Stimulated activated CD4-positive, alpha-beta T cell treated with anti-CD3 and anti-CD28 coated beads, Interleukin-2, amount 100 ng/mL, for 4 hours (primary cell): ENCODE measurements at regions not wholly inside any gene's neighbourhood (a gene's known extent, or its start where the extent isn't known, plus 50 kb on each side); places are given as distances from the start of the nearest gene placed in this dataset.

Experiments
- DNase-seq: peaks from one replicate; pipeline ENCODE4 v3.0.0-alpha.2; 2020; ENCODE audit warnings: low read depth

DNA sequence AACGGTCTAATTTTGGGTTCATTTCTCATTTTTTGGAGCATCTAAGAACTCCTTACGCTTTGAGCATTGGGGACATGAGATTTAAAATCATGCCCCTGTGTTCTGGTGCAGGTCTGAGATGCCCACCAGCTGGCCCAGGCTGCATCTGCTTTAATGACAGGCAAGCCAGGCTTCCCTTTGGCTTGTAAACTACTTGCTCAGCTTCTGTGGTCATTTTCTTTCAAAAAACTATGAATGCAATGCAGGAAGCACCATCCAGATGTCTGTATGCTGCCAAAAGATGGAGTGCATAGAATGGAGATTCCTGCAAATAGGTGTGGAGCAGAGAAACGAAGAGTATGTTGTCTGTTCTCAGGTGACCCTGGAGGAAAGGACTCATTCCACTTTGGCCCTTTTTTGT, 399.9 kb upstream of the ADAMTSL1 start:
- no peak for DNase-seq

DNA sequence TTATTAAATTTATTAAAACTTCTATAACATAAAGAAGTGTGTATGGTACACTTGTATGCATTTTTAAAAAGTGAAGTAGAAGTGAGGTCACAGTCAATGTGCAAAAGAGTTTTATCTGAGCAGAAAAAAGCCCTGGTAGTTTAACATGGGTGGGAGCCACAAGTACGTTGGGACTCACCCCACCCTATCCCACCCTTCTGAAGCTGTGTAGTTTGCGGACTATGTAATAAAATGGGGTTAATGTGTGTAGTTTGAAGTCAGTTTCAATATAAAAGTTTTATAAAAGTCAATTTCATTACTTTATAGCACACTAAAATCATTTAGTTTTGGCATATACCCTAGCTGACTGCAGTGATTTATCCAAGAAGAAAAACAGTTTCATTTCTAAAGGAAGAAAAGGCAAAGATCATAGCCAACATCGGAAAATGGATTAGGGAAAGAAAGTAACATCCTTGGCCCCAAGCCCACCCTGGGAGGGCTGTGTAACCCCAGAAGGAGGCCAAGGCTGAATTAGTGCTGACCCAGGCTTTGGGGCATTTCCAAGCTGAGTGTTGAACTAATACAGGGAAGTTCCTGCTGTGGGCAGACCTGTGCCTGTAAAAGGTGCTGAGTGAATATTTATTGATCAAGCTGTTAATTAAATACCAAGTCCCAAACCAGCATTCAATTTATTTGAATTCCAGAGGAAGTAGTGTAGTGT, 398.6 kb upstream of the ADAMTSL1 start:
- no peak for DNase-seq

GRCh38 chr9:18077941-18078678, 395.8 kb upstream of the ADAMTSL1 start:
- no peak for DNase-seq

GRCh38 chr9:18092138-18092537, 381.8 kb upstream of the ADAMTSL1 start:
- DNase-seq = no peak

DNA sequence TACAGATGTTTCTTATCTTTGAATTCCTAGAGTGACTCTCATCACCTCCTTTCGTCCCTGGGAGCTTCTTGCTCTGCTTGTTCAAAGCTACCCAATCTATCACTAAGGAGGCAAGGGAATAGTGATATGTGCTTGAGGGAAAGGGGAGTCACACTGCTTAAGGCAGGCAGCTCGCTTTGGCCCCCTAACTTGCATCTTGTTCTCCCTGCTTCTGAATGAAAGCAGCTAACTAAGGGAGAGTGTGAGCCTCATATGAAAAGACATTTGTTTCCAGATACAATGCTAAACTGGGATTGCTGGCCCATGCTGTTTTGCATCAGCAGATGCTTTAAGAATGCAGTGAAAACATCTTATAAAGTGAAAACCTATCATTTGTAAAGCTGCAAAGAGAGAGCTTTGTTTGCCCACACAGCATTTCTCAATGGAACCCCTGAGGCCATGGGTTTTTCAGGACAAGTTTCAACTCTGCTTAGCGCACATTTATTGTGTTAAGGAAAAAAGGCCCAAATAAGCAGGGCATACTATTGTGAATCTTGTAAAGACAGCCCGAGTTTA, 367.9 kb upstream of the ADAMTSL1 start:
- no peak for DNase-seq

GRCh38 chr9:18109675-18110074, 364.3 kb upstream of the ADAMTSL1 start:
- DNase-seq = no peak

GRCh38 chr9:18111146-18111545, 362.8 kb upstream of the ADAMTSL1 start:
- no peak for DNase-seq

DNA sequence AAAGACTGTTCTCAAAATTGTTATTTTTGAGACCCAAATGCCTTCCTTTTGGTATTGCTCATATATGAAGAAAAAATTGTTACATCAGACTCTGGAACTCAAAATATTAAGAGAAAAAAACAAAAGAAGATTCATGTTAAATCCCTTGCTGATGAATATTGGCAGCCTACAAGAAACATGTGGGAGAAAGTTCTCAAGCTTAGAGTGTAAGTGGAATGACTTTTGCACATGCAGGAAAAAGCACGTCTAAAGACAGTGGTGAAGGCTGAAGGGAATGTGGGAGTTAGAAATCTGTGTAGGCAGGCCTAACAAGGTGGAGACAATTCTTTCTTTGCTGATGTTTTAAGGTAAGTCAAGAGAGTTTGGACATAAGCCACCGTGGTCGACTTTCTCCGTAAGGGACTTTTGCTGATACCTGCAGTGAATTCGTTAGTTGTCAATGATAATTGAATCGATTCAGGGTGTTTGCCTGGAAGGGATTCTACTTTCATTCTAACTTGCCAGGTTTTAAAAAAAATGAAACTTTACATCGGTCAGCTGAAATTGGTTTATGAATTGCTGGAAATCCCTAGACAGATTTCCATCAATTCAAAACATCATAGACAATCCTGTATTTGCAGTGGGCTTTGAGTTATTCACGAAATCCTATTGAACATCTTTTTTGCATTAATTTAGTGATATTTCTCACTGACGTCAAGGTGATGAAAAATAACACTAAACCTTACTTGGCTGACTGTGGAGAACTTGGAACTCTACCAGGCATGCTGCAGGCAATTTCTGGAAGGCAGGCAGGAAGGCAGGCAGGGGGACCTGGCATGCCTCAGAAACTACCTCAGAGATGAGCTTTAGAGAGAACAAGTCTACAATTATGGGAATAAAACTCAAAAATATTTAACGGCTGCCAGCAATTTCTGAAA, 359.1 kb upstream of the ADAMTSL1 start:
- DNase-seq = no peak

DNA sequence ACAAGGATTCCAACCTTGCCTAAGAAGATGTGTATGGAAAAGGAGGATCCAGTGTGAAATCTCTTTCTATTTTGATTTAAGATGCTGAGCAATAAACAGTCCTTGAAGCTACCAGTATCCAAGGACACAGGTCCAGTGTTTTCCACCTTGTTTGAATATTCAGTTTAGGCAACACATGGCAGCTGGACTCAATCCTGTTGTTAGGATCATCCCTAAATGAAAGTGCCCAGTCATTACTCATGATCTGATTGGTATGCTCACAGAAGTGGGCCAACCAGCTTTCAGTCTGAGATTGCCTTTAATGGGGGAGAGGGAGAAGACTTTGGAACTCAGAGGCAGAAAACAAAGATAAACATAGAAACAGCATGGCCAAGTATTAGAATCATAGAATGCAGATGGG, 355.7 kb upstream of the ADAMTSL1 start:
- no peak for DNase-seq

- DNase-seq = no peak
Measured at GRCh38 chr9:18122171-18122570, 351.8 kb upstream of the ADAMTSL1 start.

DNA sequence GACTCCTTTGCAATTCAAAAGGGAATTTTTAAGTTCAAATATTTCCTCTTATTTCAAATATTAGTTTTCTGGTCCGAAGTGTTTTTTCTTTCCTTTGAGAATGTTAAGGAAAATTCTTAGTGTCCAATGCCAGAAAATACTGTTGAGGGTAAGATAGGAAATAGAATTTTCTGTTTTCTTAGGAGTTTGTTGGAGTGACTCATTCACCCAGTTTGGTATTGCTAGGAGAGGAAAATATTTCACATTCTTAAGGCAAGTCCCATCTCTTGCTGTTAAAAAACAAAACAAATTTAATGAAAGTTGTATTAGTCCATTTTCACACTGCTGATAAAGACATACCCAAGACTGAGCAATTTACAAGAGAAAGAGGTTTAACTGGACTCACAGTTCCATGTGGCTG, 349.2 kb upstream of the ADAMTSL1 start:
- no peak for DNase-seq

DNA sequence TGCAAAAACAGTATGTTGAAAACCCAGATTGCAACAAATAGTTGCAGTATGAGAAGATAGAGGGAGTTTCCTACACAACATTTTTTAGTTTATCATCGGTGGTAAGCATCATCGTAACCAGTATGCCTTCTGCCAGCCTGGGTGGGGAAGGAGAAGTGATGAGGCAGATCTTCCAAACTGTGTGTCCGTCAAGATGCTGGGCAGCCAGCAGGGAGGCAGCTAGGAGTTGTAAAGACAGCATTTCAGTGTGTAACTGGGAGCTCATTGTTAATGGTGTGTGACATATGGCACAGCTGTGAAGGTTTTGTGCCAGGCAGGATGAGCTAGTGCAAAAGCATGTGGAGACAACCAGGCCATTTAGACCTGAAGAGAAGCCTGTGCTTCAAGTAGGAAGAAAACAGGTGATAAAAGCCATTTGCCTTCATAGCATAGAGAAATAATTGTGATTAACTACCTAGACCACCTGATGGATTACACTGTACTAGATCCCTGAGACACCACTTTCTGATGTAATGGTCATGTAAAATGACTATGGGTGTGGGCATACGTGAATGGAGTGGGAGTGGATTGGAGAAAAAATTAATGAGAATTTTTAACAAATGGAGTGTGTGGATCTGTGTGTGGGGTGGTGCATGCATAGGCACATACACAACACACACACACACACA, 347.0 kb upstream of the ADAMTSL1 start:
- DNase-seq = no peak

GRCh38 chr9:18127499-18127875, 346.5 kb upstream of the ADAMTSL1 start:
- DNase-seq = no peak

- DNase-seq = no peak
Measured at GRCh38 chr9:18129809-18130334, 344.1 kb upstream of the ADAMTSL1 start.

- no peak for DNase-seq
Measured at GRCh38 chr9:18136354-18136994, 337.5 kb upstream of the ADAMTSL1 start.

GRCh38 chr9:18137815-18138214, 336.1 kb upstream of the ADAMTSL1 start:
- DNase-seq = no peak

DNA sequence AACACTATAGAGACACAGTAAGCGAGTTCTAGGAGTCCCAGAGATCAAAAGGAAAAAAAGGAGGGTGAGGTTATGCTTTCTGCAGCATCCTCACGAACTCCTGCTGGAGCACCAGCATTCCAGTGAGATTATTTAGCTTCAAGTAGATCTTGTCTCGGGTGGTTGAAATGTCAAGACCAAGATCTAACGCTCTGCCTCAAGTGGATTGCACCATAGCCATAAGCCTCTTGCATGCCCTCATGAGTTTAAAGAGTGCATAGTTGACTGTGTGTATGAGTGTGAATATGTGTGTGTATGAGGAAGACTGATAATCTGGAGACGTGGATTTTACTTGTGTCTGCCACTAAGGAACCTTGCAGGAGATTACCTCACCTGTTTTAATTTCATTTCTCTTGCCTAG, 335.3 kb upstream of the ADAMTSL1 start:
- no peak for DNase-seq

DNA sequence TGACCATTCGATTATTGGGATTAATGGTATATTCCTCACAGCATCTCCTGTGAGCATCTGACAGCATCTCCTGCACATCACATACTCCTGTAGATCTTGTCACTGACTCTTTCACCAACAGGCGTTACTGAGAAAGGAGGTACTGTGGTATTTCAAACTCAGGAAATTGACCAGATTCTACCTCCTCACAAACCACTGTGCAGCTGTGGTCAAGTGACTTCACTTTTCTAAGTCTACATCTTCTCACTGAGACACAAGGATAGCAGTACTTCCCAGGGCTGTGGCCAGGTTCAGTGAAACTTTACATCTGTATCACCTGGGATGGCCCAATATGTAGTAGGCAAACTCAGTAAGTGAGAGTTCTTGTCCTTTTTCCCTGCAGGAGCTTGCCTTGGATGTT, 332.3 kb upstream of the ADAMTSL1 start:
- no peak for DNase-seq

DNA sequence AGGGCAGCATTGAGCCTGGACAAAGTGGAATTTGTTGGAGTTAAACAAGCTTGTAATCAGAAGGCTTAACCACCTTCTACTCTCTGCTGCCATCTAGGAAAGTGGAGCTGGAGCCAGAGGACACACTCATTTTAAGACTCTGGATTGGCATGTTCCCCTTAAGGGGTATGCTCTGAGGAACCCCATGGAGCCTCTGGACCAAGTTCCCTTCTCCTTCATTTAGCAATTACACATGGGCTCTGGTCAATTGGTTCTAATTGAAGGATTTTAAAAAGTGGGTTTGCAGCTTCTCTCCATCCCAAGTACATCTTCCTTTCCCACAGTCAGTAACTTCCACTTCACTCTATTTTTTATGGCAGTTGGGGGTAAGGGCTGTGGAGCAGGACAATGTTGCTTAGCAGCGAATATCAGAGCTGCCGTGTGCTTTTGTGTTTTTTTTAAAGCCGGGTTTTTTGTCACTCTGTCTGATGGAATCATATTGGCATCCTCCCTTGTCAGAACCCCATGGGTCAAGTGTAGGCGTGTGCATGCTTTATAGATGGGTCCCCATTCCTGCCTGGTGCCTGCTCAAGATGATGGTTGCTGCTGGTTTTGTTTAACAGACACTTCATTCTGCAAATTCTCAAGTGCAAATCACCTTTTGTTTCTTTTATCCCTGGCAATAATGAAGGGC, 330.7 kb upstream of the ADAMTSL1 start:
- no peak for DNase-seq

DNA sequence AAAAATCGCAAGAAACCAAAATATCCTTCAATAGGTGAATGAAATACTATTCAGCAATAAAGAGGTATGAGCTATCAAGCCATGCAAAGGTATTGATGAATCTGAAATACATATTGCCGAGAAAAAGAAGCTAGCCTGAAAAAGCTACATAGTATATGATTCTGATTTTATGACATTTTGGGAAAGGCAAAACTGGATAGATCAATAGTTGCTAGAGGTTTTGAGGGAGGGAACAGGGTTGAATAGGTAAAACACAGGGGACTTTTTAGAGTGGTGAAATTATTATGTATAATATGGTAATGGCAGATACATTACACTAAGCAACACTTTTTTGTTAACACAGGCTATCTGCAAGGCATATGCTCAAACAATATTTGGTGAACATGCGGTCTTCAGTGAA, 327.6 kb upstream of the ADAMTSL1 start:
- DNase-seq = no peak
